Stimulated activated CD8-positive, alpha-beta memory T cell treated with anti-CD3 and anti-CD28 coated beads, Interleukin-7, amount 100 ng/mL, for 4 hours (primary cell): ENCODE measurements at regions not wholly inside any gene's neighbourhood (a gene's known extent, or its start where the extent isn't known, plus 50 kb on each side); places are given as distances from the start of the nearest gene placed in this dataset.
"Not testable (repeated sequence)": the region's sequence is repeated elsewhere in the genome, so short reads cannot be mapped to it uniquely, and the experiment has no call there.

Source experiments
- DNase-seq, 2 donors: peaks; one replicate each; pipeline ENCODE4 v3.0.0-alpha.2; 2020; ENCODE audit warnings: low read depth in 2 of 2

DNA sequence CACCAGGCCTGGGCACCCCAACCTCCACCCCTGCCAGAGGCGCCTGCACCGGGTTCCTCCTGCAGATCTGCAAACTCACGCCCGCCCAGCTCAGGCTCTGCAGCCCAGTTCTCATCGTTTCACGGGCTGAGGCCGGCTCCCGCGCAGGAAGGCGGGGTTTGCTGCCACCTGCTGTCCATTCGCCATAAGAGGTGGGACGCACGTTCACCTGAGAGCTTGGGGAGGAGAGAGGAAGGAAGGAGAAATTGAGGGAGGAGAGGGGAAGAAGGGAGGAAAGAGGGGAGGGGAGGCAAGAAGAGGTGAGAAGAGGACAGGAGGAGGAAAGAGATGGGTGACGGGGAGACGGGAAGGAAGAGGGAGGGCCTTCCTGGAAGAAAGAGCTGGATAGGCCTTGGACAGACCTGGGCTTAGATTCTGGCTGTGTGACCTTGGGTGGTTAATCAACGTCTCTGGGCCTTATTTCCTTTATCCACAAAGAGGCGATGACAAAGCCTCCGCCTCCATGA, 114.5 kb downstream of the ADRA2C start:
- DNase-seq = peak; percentile 24 to 45

DNA sequence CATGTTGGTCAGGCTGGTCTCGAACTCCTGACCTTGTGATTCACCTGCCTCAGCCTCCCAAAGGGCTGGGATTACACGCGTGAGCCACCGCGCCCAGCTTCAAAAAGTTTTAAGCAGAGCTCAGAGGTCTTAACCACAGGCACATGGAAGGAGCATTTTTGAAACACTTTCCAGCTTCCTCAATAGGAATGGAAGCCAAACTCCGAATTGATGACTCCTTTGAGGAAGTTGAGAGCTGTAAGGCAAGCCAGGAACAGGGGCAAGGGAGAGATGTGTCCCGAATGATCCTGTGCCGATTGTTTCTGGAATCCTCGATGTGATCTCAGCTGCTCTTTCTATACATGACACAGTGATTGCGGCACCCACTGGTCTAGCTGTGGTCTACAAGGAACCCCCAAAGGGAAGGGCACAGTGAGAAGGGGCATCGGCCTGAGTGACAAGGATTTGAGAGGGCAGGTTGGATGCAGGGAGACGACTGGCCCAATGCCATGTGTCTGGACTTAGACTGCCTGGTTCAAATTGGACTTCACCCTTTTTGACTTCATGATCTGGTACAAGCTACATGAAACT, 116.2 kb downstream of the ADRA2C start:
- not testable (repeated sequence) for DNase-seq

- DNase-seq = not testable (repeated sequence)
Observed at GRCh38 chr4:3884261-3884660, 118.1 kb downstream of the ADRA2C start.

GRCh38 chr4:3893590-3893989, 127.4 kb downstream of the ADRA2C start:
- not testable (repeated sequence) for DNase-seq

DNA sequence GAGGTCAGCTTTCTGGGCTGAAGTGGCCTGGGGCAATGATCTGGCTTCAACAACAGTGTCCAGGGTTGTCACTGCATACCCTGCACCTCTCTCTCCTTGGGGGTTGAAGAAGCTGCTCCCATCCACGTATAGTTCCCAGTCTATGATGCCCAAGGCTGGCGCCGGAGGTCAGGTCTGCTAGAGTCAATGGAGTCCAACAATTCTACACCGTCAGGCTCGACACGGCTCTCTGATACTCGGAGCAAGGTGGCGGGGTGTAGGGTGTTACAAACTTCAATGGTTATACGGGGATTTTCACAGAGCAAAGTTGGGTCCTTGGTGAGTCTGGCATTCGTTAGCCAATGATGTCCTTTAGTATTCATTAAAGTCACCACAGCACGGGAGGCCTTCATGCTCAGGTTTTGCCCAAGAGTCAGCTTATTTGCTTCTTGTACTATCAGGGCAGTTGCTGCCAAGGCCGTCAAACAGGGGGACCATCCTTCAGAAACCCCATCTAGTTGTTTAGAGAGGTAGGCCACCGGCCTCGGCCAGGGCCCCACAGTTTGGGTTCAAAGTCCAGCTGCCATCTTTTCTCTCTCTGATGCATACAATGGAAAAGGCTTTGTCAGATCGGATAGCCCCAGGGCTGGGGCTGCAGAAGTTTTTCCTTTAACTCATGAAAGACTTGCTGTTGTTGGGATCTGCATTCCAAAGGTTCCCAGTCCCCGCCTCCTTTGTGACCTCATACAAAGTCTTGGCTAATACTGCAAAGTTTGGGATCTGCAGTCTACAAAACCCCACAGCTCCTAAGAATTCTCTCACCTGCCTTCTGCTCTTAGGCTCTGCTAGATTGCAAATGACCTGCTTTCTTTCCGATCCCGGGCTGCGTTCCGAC, 128.1 kb downstream of the ADRA2C start:
- DNase-seq = not testable (repeated sequence)

DNA sequence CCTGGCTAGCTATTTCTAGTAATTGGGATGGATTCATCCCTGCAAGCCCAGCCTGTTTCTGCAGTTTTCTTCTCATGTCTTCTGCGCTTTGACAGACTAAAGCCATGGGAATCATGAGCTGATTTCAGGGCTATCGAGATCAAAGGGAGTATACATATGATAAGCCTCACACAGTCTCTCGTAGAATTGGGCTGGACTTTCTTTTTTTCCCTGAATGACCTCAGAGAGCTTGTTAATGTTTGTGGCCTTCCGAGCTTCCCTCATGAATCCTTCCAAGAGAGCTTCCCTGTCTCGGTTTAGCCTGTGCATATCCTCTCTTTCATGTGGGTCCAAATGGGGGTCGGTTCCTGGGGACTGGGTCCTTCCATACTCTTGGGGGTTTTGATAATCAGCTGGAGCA, 130.3 kb downstream of the ADRA2C start:
- DNase-seq = no peak

DNA sequence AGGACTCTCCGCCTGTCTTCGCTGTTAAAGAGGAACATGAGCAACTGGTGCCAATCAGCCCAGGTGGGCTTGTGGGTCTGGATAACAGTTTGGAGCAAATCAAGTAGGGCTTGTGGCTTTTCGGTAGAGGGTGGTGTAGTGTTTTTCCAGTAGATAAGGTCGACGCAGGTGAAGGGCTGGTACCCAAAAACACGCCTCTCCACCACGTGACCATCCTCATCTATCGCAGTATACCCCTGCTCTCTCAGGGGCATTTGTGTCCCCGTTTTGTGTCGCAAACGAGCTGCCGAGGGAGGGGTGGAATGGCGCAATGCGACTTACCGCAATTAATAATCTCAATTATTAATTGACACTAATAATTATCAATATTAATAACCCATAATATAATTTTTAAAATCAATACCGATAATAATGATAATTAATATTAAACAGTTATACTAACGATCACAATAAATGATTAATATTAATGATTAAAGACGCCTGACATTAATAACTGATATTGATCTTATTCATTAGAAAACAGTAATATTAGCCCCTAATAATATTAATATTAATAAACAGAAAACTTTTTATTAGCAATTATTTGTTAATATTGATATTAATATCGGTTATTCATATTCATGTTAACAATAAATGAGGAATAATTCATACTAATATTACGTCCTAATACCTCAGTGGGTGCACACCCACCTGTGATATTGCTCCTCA, 130.8 kb downstream of the ADRA2C start:
- DNase-seq = not testable (repeated sequence)

- no peak for DNase-seq
Observed at GRCh38 chr4:3898098-3898497, 131.9 kb downstream of the ADRA2C start.

GRCh38 chr4:3898928-3899327, 132.7 kb downstream of the ADRA2C start:
- DNase-seq = not testable (repeated sequence)

- DNase-seq = not testable (repeated sequence)
Observed at GRCh38 chr4:3904264-3904955, 138.2 kb downstream of the ADRA2C start.

- not testable (repeated sequence) for DNase-seq
Observed at GRCh38 chr4:3909616-3910015, 143.4 kb downstream of the ADRA2C start.

DNA sequence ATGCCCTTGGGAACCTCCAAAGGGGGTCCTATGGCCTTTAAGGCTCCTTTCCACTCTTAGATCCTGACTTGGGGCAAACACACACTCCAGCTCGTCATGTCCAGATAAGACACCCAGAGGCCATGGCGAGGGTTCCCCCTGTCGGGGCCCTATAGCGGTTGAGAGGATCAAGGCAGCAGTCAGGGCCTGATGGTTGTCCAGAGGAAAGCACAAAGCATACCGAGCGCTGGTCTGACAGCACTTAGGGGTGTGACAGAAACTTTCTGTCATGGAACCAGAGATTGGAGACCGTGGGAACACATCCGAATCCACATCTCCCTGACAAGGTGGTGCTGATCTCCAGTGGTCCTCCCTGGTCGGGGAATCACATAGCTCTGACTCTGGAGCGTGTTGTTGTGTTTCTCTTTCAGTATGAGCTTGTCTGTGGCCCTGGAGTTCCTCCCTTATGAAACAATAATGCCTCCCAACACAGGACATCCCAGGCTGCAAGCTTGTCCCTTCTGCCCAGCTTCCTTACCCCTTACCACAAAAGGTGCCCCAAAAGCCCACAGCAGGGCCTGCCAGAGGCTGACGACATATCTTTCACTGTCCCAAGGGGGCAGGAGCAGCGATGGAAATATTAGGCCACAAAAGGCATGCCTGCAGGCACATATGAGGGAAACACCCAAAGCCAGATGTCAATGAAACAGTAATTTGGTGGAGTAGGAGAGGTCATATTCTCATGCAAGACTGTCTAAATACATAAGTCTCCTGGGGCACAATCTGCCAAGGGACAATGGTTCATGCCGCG, 144.2 kb downstream of the ADRA2C start:
- not testable (repeated sequence) for DNase-seq

DNA sequence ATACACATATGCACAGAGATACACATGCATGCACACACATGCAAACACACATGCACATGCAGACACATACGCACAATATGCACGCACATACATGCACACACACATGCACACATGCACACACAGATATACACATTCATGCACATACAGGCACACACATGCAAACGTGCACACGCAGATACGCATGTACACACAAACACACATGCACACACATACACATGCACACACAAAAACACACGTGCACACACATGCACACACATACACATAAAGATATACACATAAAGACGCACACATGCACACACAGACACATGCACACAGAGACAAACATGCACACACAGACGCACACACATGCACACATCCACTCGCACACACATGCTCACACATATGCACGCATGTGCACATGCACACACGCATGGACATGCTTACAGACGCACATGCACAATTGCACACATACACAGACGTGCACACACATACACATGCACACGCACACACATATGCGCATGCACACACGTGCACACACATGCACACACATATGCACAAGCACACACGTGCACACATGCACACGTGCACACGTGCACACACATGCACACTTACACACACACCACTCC, 145.2 kb downstream of the ADRA2C start:
- no peak for DNase-seq

GRCh38 chr4:3914511-3914910, 148.3 kb downstream of the ADRA2C start:
- DNase-seq = not testable (repeated sequence)

GRCh38 chr4:3919509-3919908, 153.3 kb downstream of the ADRA2C start:
- not testable (repeated sequence) for DNase-seq

DNA sequence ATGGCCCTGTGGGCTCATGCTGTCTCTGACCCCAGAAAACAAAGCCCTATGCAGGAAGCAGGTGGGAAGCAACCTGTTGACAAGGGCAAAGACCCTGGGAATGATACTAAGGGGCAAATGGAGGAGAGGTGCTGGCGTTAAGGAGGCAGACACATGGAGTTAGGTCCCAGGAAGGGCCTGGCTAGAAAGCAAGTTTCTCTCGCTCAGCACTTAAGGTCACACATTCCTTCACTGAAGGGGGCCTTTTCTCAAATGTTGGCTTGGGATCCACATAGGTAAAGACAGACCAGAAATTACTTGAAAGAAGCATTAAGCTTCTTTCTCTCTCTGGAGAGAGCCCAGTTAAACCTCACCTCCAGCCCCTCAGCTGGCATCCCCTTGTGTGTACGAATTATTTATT, 155.7 kb downstream of the ADRA2C start:
- not testable (repeated sequence) for DNase-seq

GRCh38 chr4:3925841-3926240, 159.7 kb downstream of the ADRA2C start:
- DNase-seq = not testable (repeated sequence)

DNA sequence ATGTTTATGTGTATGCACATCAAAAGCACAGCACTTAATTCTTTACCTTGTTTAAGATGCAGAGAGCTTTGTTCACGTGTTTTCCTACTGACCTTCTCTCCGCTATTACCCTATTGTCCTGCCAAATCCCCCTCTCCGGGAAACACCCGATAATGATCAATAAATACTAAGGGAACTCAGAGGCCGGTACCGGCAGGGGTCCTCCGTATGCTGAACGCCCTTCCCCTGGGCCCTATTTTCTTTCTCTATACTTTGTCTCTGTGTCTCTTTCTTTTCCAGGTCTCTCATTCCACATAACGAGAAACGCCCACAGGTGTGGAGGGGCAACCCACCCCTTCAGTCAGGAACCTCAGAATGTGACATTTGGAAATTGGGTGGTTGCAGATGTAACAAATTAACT, 160.1 kb downstream of the ADRA2C start:
- DNase-seq = not testable (repeated sequence)

DNA sequence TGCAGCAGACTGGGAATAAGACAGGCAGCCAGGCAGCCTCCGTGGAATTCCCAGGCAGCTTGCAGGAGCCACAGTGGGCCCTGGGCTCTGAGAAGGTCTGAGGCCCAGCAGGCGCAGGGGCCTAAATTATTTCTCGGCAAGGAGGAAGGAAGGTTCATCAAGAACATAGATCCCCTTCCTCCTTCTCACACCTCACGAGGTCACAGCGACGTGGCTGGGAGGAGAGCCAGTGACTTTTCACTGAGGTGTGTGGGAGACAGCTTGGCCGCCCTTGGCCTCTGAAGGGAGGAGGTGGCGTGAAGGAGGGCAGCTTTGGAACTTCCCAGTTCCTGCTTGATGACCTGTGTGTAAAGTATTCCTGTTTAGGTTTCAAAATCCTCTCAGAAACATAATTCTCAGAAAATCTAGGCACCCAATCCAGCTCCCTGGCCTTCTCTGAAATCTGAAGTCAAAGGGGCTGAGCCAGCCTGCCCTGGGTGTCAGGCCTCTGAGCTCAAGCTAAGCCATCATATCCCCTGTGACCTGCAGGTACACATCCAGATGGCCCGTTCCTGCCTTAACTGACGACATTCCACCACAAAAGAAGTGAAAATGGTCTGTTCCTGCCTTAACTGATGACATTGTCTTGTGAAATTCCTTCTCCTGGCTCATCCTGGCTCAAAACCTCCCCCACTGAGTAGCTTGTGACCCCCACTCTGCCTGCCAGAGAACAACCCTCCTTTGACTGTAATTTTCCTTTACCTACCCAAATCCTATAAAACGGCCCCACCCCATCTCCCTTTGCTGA, 161.0 kb downstream of the ADRA2C start:
- not testable (repeated sequence) for DNase-seq

- DNase-seq = not testable (repeated sequence)
Observed at GRCh38 chr4:3929431-3929830, 163.2 kb downstream of the ADRA2C start.
